T47D (cell line): ENCODE measurements at regions not wholly inside any gene's neighbourhood (a gene's known extent, or its start where the extent isn't known, plus 50 kb on each side); places are given as distances from the start of the nearest gene placed in this dataset.
A peak's percentile ranks its signal among the peaks of the same experiment; 100 is the strongest.

Experiments
- DNase-seq, 2 experiments: peaks; one replicate each; pipeline versions ENCODE4 v3.0.0 to v3.0.0-alpha.2; 2011 to 2012; ENCODE audit warnings: low read depth in 1 of 2, low spot score in 1 of 2
- JUND ChIP-seq: IDR thresholded peaks from 2 replicates; pipeline ENCODE4 v1.6.1; 2012; ENCODE audit warnings: low read depth
- in situ Hi-C: cut with HindIII; loops from 2 replicates; pipeline ENCODE4 v1.10.0; 2016; ENCODE audit warnings: low sequenced_read_pairs, low pct_unique_long_range_greater_than_20kb

DNA sequence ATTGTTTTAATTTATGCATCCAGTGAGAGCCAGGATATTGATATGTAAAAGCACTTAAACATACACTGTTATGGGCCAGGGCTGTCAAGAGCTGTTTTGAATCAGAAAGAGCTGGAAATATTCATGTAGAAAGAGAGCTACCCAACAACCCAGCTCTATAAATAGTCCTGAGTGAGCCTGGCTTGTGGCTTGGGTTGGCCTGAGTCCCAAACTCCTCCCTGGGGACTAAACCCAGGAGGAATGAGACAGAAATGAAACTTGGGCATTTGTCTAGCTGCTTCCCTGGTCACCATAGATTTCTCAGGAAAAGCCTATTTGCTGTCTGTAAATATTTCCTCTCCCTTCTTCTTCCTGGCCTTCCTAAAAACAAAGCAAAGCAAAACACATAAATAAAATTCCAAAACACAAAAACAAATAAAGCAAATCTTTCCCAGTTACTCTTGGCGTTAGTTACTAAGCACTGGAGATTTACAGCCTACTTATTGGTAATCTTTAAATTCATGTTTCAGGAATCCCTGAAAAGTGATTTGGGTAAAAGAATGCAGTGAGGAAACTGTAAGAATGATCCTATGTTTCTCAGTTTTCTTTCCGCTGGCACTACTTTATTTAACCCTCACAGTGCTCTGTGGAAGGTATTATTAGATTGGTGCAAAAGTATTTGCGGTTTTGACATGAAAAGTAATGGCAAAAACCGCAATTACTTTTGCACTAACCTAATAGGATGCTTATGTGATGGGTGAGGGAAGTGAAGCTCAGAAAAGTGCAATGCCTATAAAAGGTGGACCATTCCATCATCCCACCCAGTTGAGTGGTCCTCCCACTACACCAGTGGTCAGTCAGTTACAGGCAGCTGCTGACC is 111.8 kb downstream of the CARTPT start:
- in situ Hi-C loops = no loop called here
- DNase-seq = peak; percentile 32 to 70
- no peak for TF ChIP-seq JUND

GRCh38 chr5:71832812-71833715 is 114.0 kb downstream of the CARTPT start:
- DNase-seq = peak in 1 of 2 experiments; percentile 25
- no peak for TF ChIP-seq JUND
- in situ Hi-C loops = no loop called here

DNA sequence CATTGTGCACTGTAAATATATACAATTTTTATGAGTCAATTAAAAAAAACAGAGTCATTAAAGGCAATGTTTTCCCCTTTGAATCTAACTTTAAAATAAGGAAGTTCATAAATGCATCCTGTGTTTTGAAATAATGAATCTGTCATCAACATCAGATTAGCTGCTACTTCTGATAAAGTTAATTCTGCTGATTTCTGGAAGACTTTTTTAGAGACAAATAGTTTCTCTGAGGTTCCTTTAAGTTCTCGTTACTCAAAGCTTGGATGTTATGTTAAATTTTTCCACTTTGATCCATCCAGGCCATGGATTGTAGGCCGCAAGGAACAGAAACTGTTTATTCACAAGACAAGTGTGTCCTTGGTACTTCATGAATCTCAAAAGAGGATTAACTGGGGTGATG is 115.5 kb downstream of the CARTPT start:
- TF ChIP-seq JUND = no peak
- DNase-seq = no peak
- in situ Hi-C loops = no loop called here

GRCh38 chr5:71836084-71836483 is 117.0 kb downstream of the CARTPT start:
- no peak for TF ChIP-seq JUND
- in situ Hi-C loops = no loop called here
- no peak for DNase-seq

DNA sequence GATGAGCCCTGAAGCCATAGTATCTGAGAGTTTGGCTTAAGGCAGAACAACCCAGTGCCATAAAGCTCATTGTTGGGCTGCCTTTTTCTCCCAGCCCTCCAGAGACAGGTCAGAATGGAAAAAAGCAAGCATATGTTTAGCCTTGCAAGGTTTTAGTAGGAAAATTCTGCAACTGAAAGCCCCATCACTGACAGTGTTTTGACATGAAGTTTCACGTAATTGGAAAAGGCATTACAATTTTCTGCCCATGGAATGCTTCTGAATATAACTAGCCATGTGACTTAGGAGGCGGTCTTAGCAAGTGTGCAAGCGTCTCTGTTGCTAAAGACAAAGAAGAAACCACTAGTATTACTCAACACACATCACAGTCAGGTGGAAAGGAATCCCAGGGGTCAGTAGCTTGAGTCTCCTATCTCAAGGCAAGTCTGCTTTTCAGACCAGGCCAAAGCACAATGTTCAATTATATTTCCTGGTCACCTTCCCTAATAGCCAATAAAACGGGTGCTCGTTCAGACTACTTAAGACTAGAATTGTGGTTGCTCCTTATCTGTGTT is 117.6 kb downstream of the CARTPT start:
- in situ Hi-C loops = no loop called here
- TF ChIP-seq JUND = no peak
- no peak for DNase-seq

GRCh38 chr5:71838286-71838685 is 119.2 kb downstream of the CARTPT start:
- in situ Hi-C loops = no loop called here
- no peak for TF ChIP-seq JUND

DNA sequence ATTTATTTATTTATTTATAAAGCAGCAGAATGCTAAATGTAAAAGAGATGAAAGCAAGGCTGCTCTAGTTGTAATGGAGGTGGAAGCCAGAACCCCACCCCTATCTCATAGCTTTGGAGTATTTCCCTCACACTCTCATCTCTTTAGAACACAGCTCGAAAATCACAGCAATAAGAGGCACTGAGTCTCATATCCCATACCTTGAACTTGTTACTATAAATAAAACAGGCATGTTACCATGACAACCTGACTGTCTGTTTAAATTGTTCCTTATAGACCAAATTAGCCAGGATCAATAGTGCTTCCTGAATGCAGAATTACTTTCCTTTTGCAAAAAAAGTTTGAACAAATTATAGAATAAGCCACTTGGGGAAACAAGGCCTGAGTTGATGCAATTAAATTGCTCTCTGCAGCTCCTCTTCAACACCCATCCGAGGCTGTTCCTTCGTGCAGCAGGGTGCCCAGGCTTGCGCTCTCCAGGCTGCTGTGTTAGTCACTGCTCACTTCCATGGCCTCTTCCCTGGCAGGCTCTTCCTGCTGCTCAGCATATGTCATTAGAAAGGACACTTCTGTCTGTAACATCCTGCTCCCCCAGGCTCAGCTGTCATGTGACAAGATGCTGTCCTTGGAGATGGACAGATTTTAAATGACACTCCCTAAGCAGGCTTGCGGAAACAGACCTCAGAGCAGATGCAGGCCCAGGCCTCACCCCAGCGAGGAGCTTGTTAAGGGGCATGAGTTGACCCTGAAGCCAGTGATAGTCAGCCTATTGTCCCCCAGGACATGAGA is 120.2 kb downstream of the CARTPT start:
- DNase-seq = no peak
- in situ Hi-C loops = no loop called here
- TF ChIP-seq JUND = no peak

More at GRCh38 chr5:71838286-71838685, 119.2 kb downstream of the CARTPT start:
- no peak for DNase-seq

GRCh38 chr5:71841107-71841506 is 122.0 kb downstream of the CARTPT start:
- in situ Hi-C loops = no loop called here
- DNase-seq = no peak
- TF ChIP-seq JUND = no peak

GRCh38 chr5:71843111-71843510 is 124.0 kb downstream of the CARTPT start:
- in situ Hi-C loops = no loop called here
- TF ChIP-seq JUND = no peak
- DNase-seq = no peak

GRCh38 chr5:71844862-71845261 is 125.8 kb downstream of the CARTPT start:
- in situ Hi-C loops = no loop called here
- DNase-seq = no peak
- TF ChIP-seq JUND = no peak

DNA sequence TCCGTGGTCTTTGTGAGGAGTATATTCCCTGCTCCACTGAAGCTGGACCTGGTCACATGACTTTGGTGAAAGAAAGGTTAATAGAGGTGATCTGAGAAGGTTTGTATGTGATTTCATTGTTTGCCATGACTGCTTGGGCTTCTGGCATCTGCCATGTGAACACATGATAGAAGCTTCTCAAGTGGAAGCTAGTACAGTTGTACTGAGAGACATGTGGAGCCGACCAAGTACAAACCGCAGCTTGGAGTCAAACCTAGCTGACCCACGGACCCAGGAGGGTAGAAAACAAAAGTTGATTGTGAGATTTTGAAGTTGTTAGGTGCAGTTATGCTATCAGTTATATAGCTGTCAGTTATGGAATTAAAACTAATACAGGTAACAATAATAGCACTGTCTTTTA is 140.4 kb downstream of the CARTPT start:
- TF ChIP-seq JUND = no peak
- in situ Hi-C loops = no loop called here
- no peak for DNase-seq

DNA sequence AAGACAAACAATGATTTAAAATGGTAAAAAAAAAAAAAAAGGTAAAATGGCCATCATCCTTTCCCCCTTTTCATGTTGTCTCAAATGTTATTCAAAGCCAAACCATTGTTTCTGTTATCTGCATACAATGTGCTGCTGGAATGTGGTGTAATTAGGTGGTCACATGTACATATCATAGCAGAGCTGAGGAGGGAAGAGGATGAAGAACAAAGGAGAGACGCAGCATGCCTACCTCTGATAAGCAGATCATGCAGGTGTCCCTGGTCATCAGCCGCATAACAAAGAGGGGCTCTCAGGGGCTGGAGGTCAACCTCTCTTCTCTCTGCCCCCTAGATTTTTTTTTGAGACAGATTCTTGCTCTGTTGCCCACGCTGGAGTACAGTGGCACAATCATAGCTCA is 141.0 kb downstream of the CARTPT start:
- no peak for DNase-seq
- no peak for TF ChIP-seq JUND
- in situ Hi-C loops = no loop called here
